ENCODE measurements at regions not wholly inside any gene's neighbourhood (a gene's known extent, or its start where the extent isn't known, plus 50 kb on each side); places are given as distances from the start of the nearest gene placed in this dataset.

- TF ChIP-seq EGR1 (IDR thresholded peaks at IDR 0.05) (no peak), MAX (IDR thresholded peaks at IDR 0.05) (no peak), FOXM1 (IDR thresholded peaks at IDR 0.05; ENCODE audit: borderline replicate concordance, low read depth) (no peak), EP300 (IDR thresholded peaks at IDR 0.05; ENCODE audit: borderline replicate concordance) (no peak), CREB1 (IDR thresholded peaks at IDR 0.05; ENCODE audit: low read depth) (no peak), CEBPB (IDR thresholded peaks at IDR 0.05) (no peak), RAD21 (IDR thresholded peaks at IDR 0.05; ENCODE audit: low read depth) (no peak)
These were observed 417.1 kb upstream of the EPHA3 start for GRCh38 chr3:88690287-88690686.

- TF ChIP-seq TAF1 (IDR thresholded peaks at IDR 0.05; ENCODE audit: low read depth) (no peak), TCF12 (IDR thresholded peaks at IDR 0.05; ENCODE audit: low read depth) (no peak), NFIC (IDR thresholded peaks at IDR 0.05) (no peak), FOXM1 (IDR thresholded peaks at IDR 0.05; ENCODE audit: borderline replicate concordance, low read depth) (no peak)
These were observed 416.3 kb upstream of the EPHA3 start for GRCh38 chr3:88691081-88691480.

GRCh38 chr3:88703501-88704059 is 403.8 kb upstream of the EPHA3 start:
- no peak for TF ChIP-seq EP300 (IDR thresholded peaks at IDR 0.05; ENCODE audit: borderline replicate concordance)
- no peak for TF ChIP-seq TEAD4 (IDR thresholded peaks at IDR 0.05)
- TF ChIP-seq CEBPB (IDR thresholded peaks at IDR 0.05), result no peak
- TF ChIP-seq YY1 (IDR thresholded peaks at IDR 0.05; ENCODE audit: low read depth), result no peak
- no peak for TF ChIP-seq TCF12 (IDR thresholded peaks at IDR 0.05; ENCODE audit: low read depth)
- no peak for TF ChIP-seq ZBTB7A (IDR thresholded peaks at IDR 0.05; ENCODE audit: low read depth)
- TF ChIP-seq EGR1 (IDR thresholded peaks at IDR 0.05), result no peak
- TF ChIP-seq FOXM1 (IDR thresholded peaks at IDR 0.05; ENCODE audit: borderline replicate concordance, low read depth), result no peak
- no peak for TF ChIP-seq CREB1 (IDR thresholded peaks at IDR 0.05; ENCODE audit: low read depth)

- no peak for TF ChIP-seq YY1 (IDR thresholded peaks at IDR 0.05; ENCODE audit: low read depth)
- no peak for TF ChIP-seq MAX (IDR thresholded peaks at IDR 0.05)
- TF ChIP-seq RAD21 (IDR thresholded peaks at IDR 0.05; ENCODE audit: low read depth), result no peak
- TF ChIP-seq REST (IDR thresholded peaks at IDR 0.05; ENCODE audit: low read depth), result no peak
- TF ChIP-seq TCF12 (IDR thresholded peaks at IDR 0.05; ENCODE audit: low read depth), result no peak
These were observed 403.1 kb upstream of the EPHA3 start for GRCh38 chr3:88704338-88704737.

GRCh38 chr3:88707837-88708236 is 399.6 kb upstream of the EPHA3 start:
- no peak for TF ChIP-seq ZBTB7A (IDR thresholded peaks at IDR 0.05; ENCODE audit: low read depth)
- TF ChIP-seq CREB1 (IDR thresholded peaks at IDR 0.05; ENCODE audit: low read depth), result no peak
- TF ChIP-seq EP300 (IDR thresholded peaks at IDR 0.05; ENCODE audit: borderline replicate concordance), result no peak
- no peak for TF ChIP-seq TCF12 (IDR thresholded peaks at IDR 0.05; ENCODE audit: low read depth)
- no peak for TF ChIP-seq MAX (IDR thresholded peaks at IDR 0.05)
- no peak for TF ChIP-seq CEBPB (IDR thresholded peaks at IDR 0.05)
- no peak for TF ChIP-seq RAD21 (IDR thresholded peaks at IDR 0.05; ENCODE audit: low read depth)
- no peak for TF ChIP-seq NFIC (IDR thresholded peaks at IDR 0.05)
- no peak for TF ChIP-seq TEAD4 (IDR thresholded peaks at IDR 0.05)
- no peak for TF ChIP-seq REST (IDR thresholded peaks at IDR 0.05; ENCODE audit: low read depth)
- no peak for TF ChIP-seq FOXM1 (IDR thresholded peaks at IDR 0.05; ENCODE audit: borderline replicate concordance, low read depth)
- no peak for TF ChIP-seq EGR1 (IDR thresholded peaks at IDR 0.05)
- no peak for TF ChIP-seq YY1 (IDR thresholded peaks at IDR 0.05; ENCODE audit: low read depth)
- TF ChIP-seq TAF1 (IDR thresholded peaks at IDR 0.05; ENCODE audit: low read depth), result no peak
- TF ChIP-seq USF1 (IDR thresholded peaks at IDR 0.05), result no peak

GRCh38 chr3:88712552-88712951 is 394.9 kb upstream of the EPHA3 start:
- TF ChIP-seq FOXM1 (IDR thresholded peaks at IDR 0.05; ENCODE audit: borderline replicate concordance, low read depth) (no peak), CEBPB (IDR thresholded peaks at IDR 0.05) (no peak), TAF1 (IDR thresholded peaks at IDR 0.05; ENCODE audit: low read depth) (no peak), TEAD4 (IDR thresholded peaks at IDR 0.05) (no peak), ZBTB7A (IDR thresholded peaks at IDR 0.05; ENCODE audit: low read depth) (no peak), TCF12 (IDR thresholded peaks at IDR 0.05; ENCODE audit: low read depth) (no peak), NFIC (IDR thresholded peaks at IDR 0.05) (no peak), RAD21 (IDR thresholded peaks at IDR 0.05; ENCODE audit: low read depth) (no peak)
